HL-60 (cell line): ENCODE measurements at regions not wholly inside any gene's neighbourhood (a gene's known extent, or its start where the extent isn't known, plus 50 kb on each side); places are given as distances from the start of the nearest gene placed in this dataset.

Source experiments
- GABPA ChIP-seq: IDR thresholded peaks from 2 replicates; pipeline ENCODE4 v1.6.1; 2012; ENCODE audit warnings: low read depth
- POLR2AphosphoS5 ChIP-seq: IDR thresholded peaks from 2 replicates; pipeline ENCODE4 v1.6.1; 2012; ENCODE audit warnings: low read depth
- REST ChIP-seq: IDR thresholded peaks from 2 replicates; pipeline ENCODE4 v1.6.1; 2012; ENCODE audit warnings: low read depth; ENCODE audit not compliant: insufficient replicate concordance
- SPI1 ChIP-seq: IDR thresholded peaks from 2 replicates; pipeline ENCODE4 v1.6.1; 2012; ENCODE audit warnings: low read depth, mild to moderate bottlenecking, borderline replicate concordance
- TF ChIP-seq, protein P1 (sequence below): IDR thresholded peaks from one replicate; pipeline ENCODE4 v1.5.1; 2011; ENCODE audit warnings: low read length, control low read depth, inconsistent platforms; ENCODE audit not compliant: insufficient read depth

DNA sequence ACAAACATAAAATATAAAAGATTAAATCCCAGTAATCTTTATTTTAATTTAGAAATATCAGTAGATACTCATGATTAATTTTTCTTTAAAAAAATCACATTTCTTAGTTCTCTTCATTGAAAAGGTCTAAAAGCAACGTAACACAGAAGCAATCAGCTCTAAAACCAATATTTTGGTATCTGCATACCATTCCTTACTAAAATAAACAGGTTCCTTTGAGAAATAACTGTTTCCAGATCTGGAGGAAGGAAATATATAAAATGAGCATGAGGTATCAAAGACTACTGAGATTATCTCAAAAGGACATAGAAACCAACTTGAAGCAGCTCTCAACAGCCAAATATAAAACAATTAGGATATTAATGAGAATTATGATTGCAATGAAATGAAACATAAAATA lies 301.0 kb upstream of the GNAI1 start:
- TF ChIP-seq REST (no peak), POLR2AphosphoS5 (no peak), SPI1 (no peak), GABPA (no peak)
- TF ChIP-seq, protein P1, sequence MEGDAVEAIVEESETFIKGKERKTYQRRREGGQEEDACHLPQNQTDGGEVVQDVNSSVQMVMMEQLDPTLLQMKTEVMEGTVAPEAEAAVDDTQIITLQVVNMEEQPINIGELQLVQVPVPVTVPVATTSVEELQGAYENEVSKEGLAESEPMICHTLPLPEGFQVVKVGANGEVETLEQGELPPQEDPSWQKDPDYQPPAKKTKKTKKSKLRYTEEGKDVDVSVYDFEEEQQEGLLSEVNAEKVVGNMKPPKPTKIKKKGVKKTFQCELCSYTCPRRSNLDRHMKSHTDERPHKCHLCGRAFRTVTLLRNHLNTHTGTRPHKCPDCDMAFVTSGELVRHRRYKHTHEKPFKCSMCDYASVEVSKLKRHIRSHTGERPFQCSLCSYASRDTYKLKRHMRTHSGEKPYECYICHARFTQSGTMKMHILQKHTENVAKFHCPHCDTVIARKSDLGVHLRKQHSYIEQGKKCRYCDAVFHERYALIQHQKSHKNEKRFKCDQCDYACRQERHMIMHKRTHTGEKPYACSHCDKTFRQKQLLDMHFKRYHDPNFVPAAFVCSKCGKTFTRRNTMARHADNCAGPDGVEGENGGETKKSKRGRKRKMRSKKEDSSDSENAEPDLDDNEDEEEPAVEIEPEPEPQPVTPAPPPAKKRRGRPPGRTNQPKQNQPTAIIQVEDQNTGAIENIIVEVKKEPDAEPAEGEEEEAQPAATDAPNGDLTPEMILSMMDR = no peak
